Ectodermal cell (in vitro differentiated cells): ENCODE measurements at regions not wholly inside any gene's neighbourhood (a gene's known extent, or its start where the extent isn't known, plus 50 kb on each side); places are given as distances from the start of the nearest gene placed in this dataset.

ENCODE experiments used
- H3K27ac ChIP-seq: 2 replicates; pipeline ENCODE4 v1.7.0; 2013; ENCODE audit warnings: mild to moderate bottlenecking, low read depth, low read length; ENCODE audit not compliant: insufficient read depth, poor library complexity, severe bottlenecking
- H3K27me3 ChIP-seq: 2 replicates; pipeline ENCODE4 v1.7.0; 2013; ENCODE audit warnings: mild to moderate bottlenecking, low read length; ENCODE audit not compliant: insufficient read depth, control insufficient read depth, poor library complexity, severe bottlenecking
- H3K36me3 ChIP-seq: one replicate; pipeline ENCODE4 v1.7.0; 2013; ENCODE audit warnings: low read length; ENCODE audit not compliant: control insufficient read depth, insufficient read depth
- H3K4me1 ChIP-seq: one replicate; pipeline ENCODE4 v1.7.0; 2013; ENCODE audit warnings: low read length; ENCODE audit not compliant: control insufficient read depth, insufficient read depth
- H3K4me3 ChIP-seq: 2 replicates; pipeline ENCODE4 v1.7.0; 2013; ENCODE audit warnings: low read depth, low read length, control low read depth; ENCODE audit not compliant: insufficient read depth
- H3K9me3 ChIP-seq: 2 replicates; pipeline ENCODE4 v1.7.0; 2013; ENCODE audit warnings: mild to moderate bottlenecking, low read length, moderate library complexity; ENCODE audit not compliant: control insufficient read depth
- WGBS, 2 experiments: methylation state at CpG; one replicate each; pipeline ENCODE4 v1.1.7; 2013; ENCODE audit warnings: missing lambda C conversion rate in 2 of 2; 5-methylcytosine and 5-hydroxymethylcytosine counted together

GRCh38 chr1:38213646-38214434 lies 167.2 kb upstream of the POU3F1 start:
- Histone ChIP-seq H3K4me3 (no peak overlapping the region), H3K27ac (no peak overlapping the region), H3K9me3 (no peaks in the 10 kb centered on the region), H3K4me1 (no peaks in the 10 kb centered on the region), H3K36me3 (no peaks in the 10 kb centered on the region), H3K27me3 (no peaks in the 10 kb centered on the region)
- WGBS, 2 experiments, result 92 to 95% methylated on average over 34 of the region's 34 CpGs

GRCh38 chr1:38210895-38211177 lies 164.2 kb upstream of the POU3F1 start:
- 93 to 94% methylated on average over 1 of the region's 1 CpG for WGBS, 2 experiments
- Histone ChIP-seq H3K36me3 (no peaks in the 10 kb centered on the region), H3K27me3 (no peaks in the 10 kb centered on the region), H3K4me3 (no peak overlapping the region), H3K27ac (no peak overlapping the region), H3K9me3 (no peaks in the 10 kb centered on the region), H3K4me1 (no peaks in the 10 kb centered on the region)

- WGBS, 2 experiments, result 93 to 94% methylated on average over 13 to 15 of the region's 15 CpGs
- Histone ChIP-seq H3K36me3 (no peaks in the 10 kb centered on the region), H3K9me3 (no peaks in the 10 kb centered on the region), H3K27ac (no peak overlapping the region), H3K4me3 (no peak overlapping the region), H3K27me3 (no peaks in the 10 kb centered on the region), H3K4me1 (no peaks in the 10 kb centered on the region)
Measured at GRCh38 chr1:38210021-38210894, 163.7 kb upstream of the POU3F1 start.

- no peak overlapping the region for H3K27ac ChIP-seq
- no peaks in the 10 kb centered on the region for H3K27me3 ChIP-seq
- H3K4me1 ChIP-seq, result no peaks in the 10 kb centered on the region
- no peaks in the 10 kb centered on the region for H3K9me3 ChIP-seq
- WGBS, 2 experiments, result 94 to 96% methylated on average over 9 of the region's 9 CpGs
- H3K36me3 ChIP-seq, result no peaks in the 10 kb centered on the region
- H3K4me3 ChIP-seq, result no peak overlapping the region
Measured at GRCh38 chr1:38208716-38209632, 162.4 kb upstream of the POU3F1 start.

GRCh38 chr1:38207906-38208305 lies 161.3 kb upstream of the POU3F1 start:
- Histone ChIP-seq H3K9me3 (no peaks in the 10 kb centered on the region), H3K4me1 (no peaks in the 10 kb centered on the region), H3K36me3 (no peaks in the 10 kb centered on the region), H3K4me3 (no peak overlapping the region), H3K27me3 (no peaks in the 10 kb centered on the region), H3K27ac (no peak overlapping the region)
- 89 to 95% methylated on average over 4 of the region's 4 CpGs for WGBS, 2 experiments

- no peak overlapping the region for H3K4me3 ChIP-seq
- 86 to 88% methylated on average over 15 of the region's 15 CpGs for WGBS, 2 experiments
- no peaks in the 10 kb centered on the region for H3K4me1 ChIP-seq
- no peaks in the 10 kb centered on the region for H3K27me3 ChIP-seq
- no peak overlapping the region for H3K27ac ChIP-seq
- no peaks in the 10 kb centered on the region for H3K36me3 ChIP-seq
- H3K9me3 ChIP-seq, result no peaks in the 10 kb centered on the region
Measured at GRCh38 chr1:38207275-38207674, 160.7 kb upstream of the POU3F1 start.

GRCh38 chr1:38204698-38205097 lies 158.1 kb upstream of the POU3F1 start:
- H3K27me3 ChIP-seq, result no peaks in the 10 kb centered on the region
- H3K4me1 ChIP-seq, result no peaks in the 10 kb centered on the region
- H3K36me3 ChIP-seq, result no peaks in the 10 kb centered on the region
- WGBS, 2 experiments, result 91 to 97% methylated on average over 3 of the region's 3 CpGs
- H3K9me3 ChIP-seq, result no peaks in the 10 kb centered on the region
- H3K27ac ChIP-seq, result no peak overlapping the region
- no peak overlapping the region for H3K4me3 ChIP-seq

GRCh38 chr1:38203441-38203840 lies 156.8 kb upstream of the POU3F1 start:
- H3K4me3 ChIP-seq, result no peak overlapping the region
- H3K27ac ChIP-seq, result no peak overlapping the region
- no peaks in the 10 kb centered on the region for H3K9me3 ChIP-seq
- H3K36me3 ChIP-seq, result no peaks in the 10 kb centered on the region
- no peaks in the 10 kb centered on the region for H3K4me1 ChIP-seq
- WGBS, 2 experiments, result 80% methylated on average over 4 of the region's 4 CpGs
- no peaks in the 10 kb centered on the region for H3K27me3 ChIP-seq

- WGBS, 2 experiments, result 83 to 92% methylated on average over 1 of the region's 1 CpG
- Histone ChIP-seq H3K36me3 (no peaks in the 10 kb centered on the region), H3K27me3 (no peaks in the 10 kb centered on the region), H3K9me3 (no peaks in the 10 kb centered on the region), H3K4me1 (no peaks in the 10 kb centered on the region), H3K27ac (no peak overlapping the region), H3K4me3 (no peak overlapping the region)
Measured at GRCh38 chr1:38201431-38201830, 154.8 kb upstream of the POU3F1 start.

- H3K4me3 ChIP-seq, result no peak overlapping the region
- H3K36me3 ChIP-seq, result no peaks in the 10 kb centered on the region
- no peaks in the 10 kb centered on the region for H3K4me1 ChIP-seq
- no peaks in the 10 kb centered on the region for H3K27me3 ChIP-seq
- 88 to 94% methylated on average over 2 of the region's 2 CpGs for WGBS, 2 experiments
- no peak overlapping the region for H3K27ac ChIP-seq
- H3K9me3 ChIP-seq, result no peaks in the 10 kb centered on the region
Measured at GRCh38 chr1:38198621-38199020, 152.0 kb upstream of the POU3F1 start.
